OCI-LY3 (cell line): ENCODE measurements at regions not wholly inside any gene's neighbourhood (a gene's known extent, or its start where the extent isn't known, plus 50 kb on each side); places are given as distances from the start of the nearest gene placed in this dataset.
A peak's percentile ranks its signal among the peaks of the same experiment; 100 is the strongest.

Experiments used
- H2AFZ ChIP-seq: fragments of 200-600, 300-600 bp; shearing (Covaris generic); 2 replicates; pipeline ENCODE4 v1.6.0; 2014; ENCODE audit warnings: antibody characterized with exemption, low read depth, low read length
- H3K27ac ChIP-seq: fragments of 200-600, 300-600 bp; sonication (generic); 2 replicates; pipeline ENCODE4 v1.5.1; 2014; ENCODE audit warnings: mild to moderate bottlenecking, low read length, moderate library complexity, mixed read lengths
- H3K27me3 ChIP-seq: fragments of 200-600, 300-600 bp; sonication (generic); 2 replicates; pipeline ENCODE4 v1.6.1; 2014; ENCODE audit warnings: low read depth, low read length, mixed read lengths
- H3K36me3 ChIP-seq: fragments of 200-600, 300-600 bp; sonication (generic); replicated peaks from 2 replicates; pipeline ENCODE3; 2014; ENCODE audit warnings: low read depth, low read length, mixed read lengths
- H3K4me1 ChIP-seq: fragments of 300-600, 200-600 bp; sonication (generic); 2 replicates; pipeline ENCODE4 v1.6.1; 2014; ENCODE audit warnings: low read length, mixed read lengths
- H3K4me2 ChIP-seq: fragments of 200-600, 300-600 bp; sonication (generic); 2 replicates; pipeline ENCODE4 v1.6.1; 2014; ENCODE audit warnings: low read length, mixed read lengths
- H3K4me3 ChIP-seq: fragments of 300-600, 200-600 bp; sonication (generic); 2 replicates; pipeline ENCODE4 v1.5.1; 2014; ENCODE audit warnings: antibody characterized with exemption, mild to moderate bottlenecking, low read length, moderate library complexity
- H3K79me2 ChIP-seq: fragments of 300-600, 200-600 bp; shearing (Covaris generic); 2 replicates; pipeline ENCODE4 v1.6.1; 2014; ENCODE audit warnings: mild to moderate bottlenecking, low read length, mixed read lengths
- H3K9ac ChIP-seq: fragments of 300-600, 200-600 bp; shearing (Covaris generic); 2 replicates; pipeline ENCODE4 v1.6.0; 2014; ENCODE audit warnings: mild to moderate bottlenecking, low read length, moderate library complexity
- H3K9me3 ChIP-seq: fragments of 200-600, 300-600 bp; shearing (Covaris generic); 2 replicates; pipeline ENCODE4 v1.6.1; 2014; ENCODE audit warnings: low read length, mixed read lengths; ENCODE audit not compliant: insufficient read depth
- H4K20me1 ChIP-seq: fragments of 200-600, 300-600 bp; sonication (generic); 2 replicates; pipeline ENCODE4 v1.6.1; 2016; ENCODE audit warnings: low read length, mixed read lengths; ENCODE audit not compliant: insufficient read depth
- EZH2phosphoT487 ChIP-seq: fragments of 200-600 bp; shearing (Covaris generic); IDR thresholded peaks from 2 replicates; pipeline ENCODE4 v1.6.1; 2018; ENCODE audit warnings: antibody characterized with exemption, mixed run types, low read depth
- TF ChIP-seq, protein P1 (sequence below): fragments of 200-600, 300-600 bp; sonication (generic); IDR thresholded peaks from 2 replicates; pipeline ENCODE4 v1.5.1; 2014; ENCODE audit warnings: antibody characterized with exemption, low read length, low read depth

DNA sequence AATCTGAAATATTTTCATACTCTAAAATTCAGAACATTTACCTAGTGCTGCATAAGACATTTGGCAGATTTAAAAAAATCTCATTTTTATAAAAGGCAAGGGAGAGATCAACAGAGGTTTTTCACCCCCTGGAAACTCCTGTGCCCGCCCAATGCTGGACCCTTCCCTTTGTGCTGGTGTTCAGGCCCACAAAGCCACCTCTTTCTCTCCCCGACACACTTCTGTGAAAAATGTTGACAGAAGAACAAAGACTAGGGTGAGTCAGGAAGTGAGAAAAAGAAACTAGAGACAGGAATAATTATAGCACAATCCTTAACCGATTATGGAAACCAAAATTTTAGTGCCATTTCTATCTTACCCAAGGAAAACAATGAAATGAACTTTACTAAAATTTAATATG, 197.7 kb upstream of the STXBP6 start:
- Histone ChIP-seq H3K4me1 (no peaks in the 10 kb centered on the region), H3K79me2 (no peaks in the 10 kb centered on the region), H2AFZ (no peak overlapping the region), H3K27ac (no peak overlapping the region), H3K27me3 (no peaks in the 10 kb centered on the region), H3K4me3 (no peak overlapping the region), H3K9ac (no peak overlapping the region), H4K20me1 (no peaks in the 10 kb centered on the region), H3K4me2 (no peak overlapping the region), H3K36me3 (no peaks in the 10 kb centered on the region), H3K9me3 (no peaks in the 10 kb centered on the region)
- TF ChIP-seq, protein P1, sequence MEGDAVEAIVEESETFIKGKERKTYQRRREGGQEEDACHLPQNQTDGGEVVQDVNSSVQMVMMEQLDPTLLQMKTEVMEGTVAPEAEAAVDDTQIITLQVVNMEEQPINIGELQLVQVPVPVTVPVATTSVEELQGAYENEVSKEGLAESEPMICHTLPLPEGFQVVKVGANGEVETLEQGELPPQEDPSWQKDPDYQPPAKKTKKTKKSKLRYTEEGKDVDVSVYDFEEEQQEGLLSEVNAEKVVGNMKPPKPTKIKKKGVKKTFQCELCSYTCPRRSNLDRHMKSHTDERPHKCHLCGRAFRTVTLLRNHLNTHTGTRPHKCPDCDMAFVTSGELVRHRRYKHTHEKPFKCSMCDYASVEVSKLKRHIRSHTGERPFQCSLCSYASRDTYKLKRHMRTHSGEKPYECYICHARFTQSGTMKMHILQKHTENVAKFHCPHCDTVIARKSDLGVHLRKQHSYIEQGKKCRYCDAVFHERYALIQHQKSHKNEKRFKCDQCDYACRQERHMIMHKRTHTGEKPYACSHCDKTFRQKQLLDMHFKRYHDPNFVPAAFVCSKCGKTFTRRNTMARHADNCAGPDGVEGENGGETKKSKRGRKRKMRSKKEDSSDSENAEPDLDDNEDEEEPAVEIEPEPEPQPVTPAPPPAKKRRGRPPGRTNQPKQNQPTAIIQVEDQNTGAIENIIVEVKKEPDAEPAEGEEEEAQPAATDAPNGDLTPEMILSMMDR: no peak
- TF ChIP-seq EZH2phosphoT487: no peak

DNA sequence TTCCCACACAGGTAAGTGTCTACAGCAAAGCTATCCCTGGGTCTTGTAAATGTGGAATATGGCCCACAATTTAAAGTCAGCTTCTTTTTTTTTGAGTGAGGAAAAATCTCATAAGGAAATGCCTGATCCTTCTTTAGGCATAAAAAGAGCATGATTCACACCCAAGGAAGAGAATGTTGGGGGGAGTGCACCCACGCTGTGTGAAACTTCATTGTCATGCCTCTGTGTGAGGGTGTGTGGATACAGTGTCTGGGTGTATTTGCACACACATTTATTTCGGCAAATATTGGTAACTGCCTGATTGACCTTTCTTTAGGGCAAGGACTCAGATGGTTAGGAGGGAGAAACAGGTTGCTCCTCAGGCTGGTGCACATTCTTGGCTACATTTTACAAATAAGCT, 196.8 kb upstream of the STXBP6 start:
- Histone ChIP-seq H3K9me3 (no peaks in the 10 kb centered on the region), H3K36me3 (no peaks in the 10 kb centered on the region), H3K4me2 (no peak overlapping the region), H3K4me3 (no peak overlapping the region), H4K20me1 (no peaks in the 10 kb centered on the region), H2AFZ (no peak overlapping the region), H3K79me2 (no peaks in the 10 kb centered on the region), H3K27me3 (no peaks in the 10 kb centered on the region), H3K4me1 (no peaks in the 10 kb centered on the region), H3K27ac (no peak overlapping the region), H3K9ac (no peak overlapping the region)
- TF ChIP-seq, protein P1: no peak
- no peak for TF ChIP-seq EZH2phosphoT487

DNA sequence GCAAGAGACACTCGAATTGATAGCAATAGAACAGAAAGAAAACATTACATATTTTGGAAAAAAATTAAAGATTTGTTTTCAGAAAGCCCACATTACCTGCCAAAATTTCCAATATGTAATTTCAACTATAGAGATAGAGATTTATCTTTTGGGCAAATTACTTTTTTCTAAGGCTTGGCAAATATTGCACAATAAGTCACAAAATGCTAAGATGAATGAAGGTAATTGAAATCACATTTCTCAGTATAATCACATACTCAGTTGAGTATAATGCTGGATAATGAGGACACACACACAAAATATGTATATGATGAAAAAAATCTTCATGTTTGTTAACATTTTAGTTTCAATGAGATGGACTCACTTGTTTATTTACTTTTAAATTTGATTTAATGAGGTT, 189.2 kb upstream of the STXBP6 start:
- Histone ChIP-seq H3K36me3 (no peaks in the 10 kb centered on the region), H3K79me2 (no peaks in the 10 kb centered on the region), H3K9me3 (no peaks in the 10 kb centered on the region), H3K9ac (no peak overlapping the region), H3K4me3 (no peak overlapping the region), H3K4me1 (peaks cover 9% of the 10 kb centered on the region), H3K4me2 (no peak overlapping the region), H2AFZ (no peak overlapping the region), H3K27me3 (peaks cover 21% of the 10 kb centered on the region), H4K20me1 (no peaks in the 10 kb centered on the region), H3K27ac (no peak overlapping the region)
- TF ChIP-seq, protein P1: no peak
- no peak for TF ChIP-seq EZH2phosphoT487

DNA sequence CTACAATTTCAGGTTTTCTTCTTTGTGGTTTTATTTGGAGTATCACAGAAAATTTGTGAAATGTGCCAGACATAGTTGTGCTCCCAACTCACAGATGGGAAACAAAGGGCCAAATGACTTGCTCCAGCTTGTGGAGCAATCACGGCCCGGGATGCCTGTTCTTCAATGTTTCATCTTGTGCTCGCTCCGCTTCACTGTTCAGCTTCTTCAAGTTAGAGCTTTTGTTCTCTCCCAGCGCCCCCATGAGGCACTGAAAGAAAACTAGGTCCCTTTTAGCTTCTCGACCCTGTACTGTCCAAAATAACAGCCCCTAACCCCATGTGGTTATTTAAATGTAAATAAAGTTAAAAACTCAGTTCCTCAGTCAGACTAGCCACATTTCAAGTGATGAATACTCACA, 187.9 kb upstream of the STXBP6 start:
- Histone ChIP-seq H2AFZ (peak overlapping the region; percentile 29; the same call in 1 of the 2 replicates), H3K4me1 (peaks cover 9% of the 10 kb centered on the region), H3K79me2 (no peaks in the 10 kb centered on the region), H3K4me2 (peak overlapping the region; percentile 48), H3K27ac (no peak overlapping the region), H3K9me3 (no peaks in the 10 kb centered on the region), H4K20me1 (no peaks in the 10 kb centered on the region), H3K27me3 (peaks cover 21% of the 10 kb centered on the region), H3K4me3 (peak overlapping the region; percentile 11), H3K36me3 (no peaks in the 10 kb centered on the region), H3K9ac (no peak overlapping the region)
- TF ChIP-seq EZH2phosphoT487: no peak
- TF ChIP-seq, protein P1: peak; percentile 71
